ENCODE measurements at regions not wholly inside any gene's neighbourhood (a gene's known extent, or its start where the extent isn't known, plus 50 kb on each side); places are given as distances from the start of the nearest gene placed in this dataset.

DNA sequence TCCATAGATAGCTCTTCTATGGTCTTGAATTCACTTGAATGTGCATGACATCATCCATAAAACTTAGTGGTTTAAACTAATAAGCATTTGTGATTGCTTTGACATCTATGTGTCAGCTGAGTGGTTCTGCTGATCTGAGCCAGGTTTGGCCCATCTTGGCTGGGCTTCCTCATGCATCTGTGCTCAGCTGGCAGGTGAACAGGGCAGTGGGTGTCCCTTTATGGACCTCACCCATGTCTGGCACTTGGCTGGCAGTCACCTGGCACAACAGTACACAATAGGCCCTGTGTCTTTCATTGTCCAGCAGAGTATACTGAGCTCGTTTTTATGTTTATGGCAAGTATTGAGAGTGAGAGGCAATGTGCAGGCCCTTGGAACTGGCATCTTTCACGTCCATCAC, 73.7 kb upstream of the CNTN6 start:
- no peaks in the 10 kb centered on the region for H3K9me3 Mint-ChIP-seq (ENCODE audit: unreplicated experiment)
- TF ChIP-seq, protein P1, sequence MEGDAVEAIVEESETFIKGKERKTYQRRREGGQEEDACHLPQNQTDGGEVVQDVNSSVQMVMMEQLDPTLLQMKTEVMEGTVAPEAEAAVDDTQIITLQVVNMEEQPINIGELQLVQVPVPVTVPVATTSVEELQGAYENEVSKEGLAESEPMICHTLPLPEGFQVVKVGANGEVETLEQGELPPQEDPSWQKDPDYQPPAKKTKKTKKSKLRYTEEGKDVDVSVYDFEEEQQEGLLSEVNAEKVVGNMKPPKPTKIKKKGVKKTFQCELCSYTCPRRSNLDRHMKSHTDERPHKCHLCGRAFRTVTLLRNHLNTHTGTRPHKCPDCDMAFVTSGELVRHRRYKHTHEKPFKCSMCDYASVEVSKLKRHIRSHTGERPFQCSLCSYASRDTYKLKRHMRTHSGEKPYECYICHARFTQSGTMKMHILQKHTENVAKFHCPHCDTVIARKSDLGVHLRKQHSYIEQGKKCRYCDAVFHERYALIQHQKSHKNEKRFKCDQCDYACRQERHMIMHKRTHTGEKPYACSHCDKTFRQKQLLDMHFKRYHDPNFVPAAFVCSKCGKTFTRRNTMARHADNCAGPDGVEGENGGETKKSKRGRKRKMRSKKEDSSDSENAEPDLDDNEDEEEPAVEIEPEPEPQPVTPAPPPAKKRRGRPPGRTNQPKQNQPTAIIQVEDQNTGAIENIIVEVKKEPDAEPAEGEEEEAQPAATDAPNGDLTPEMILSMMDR (IDR thresholded peaks at IDR 0.05; ENCODE audit: partially characterized antibody, unreplicated experiment) = no peak
- H3K27me3 Mint-ChIP-seq (ENCODE audit: unreplicated experiment) = no peaks in the 10 kb centered on the region

DNA sequence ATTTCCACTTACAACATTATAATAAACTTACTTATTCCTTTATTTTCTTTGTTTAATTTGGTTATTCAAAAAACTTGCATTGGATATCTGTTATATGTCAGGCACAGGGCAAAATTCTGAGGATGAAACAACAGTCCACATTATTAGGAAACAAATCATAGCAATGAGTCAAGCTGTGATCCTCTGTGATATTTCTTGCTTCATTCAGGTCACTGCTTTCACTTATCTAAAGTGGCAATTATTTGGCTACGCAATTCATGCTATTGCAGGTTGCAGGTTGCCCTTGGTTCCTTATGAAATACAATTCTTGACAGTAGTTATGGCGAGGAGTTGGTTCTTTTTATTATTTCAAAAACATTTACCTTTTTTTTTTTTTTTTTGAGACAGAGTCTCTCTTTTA, 66.4 kb upstream of the CNTN6 start:
- no peaks in the 10 kb centered on the region for H3K9me3 Mint-ChIP-seq (ENCODE audit: unreplicated experiment)
- H3K27ac Mint-ChIP-seq (ENCODE audit: unreplicated experiment) = no peak overlapping the region
- H3K27me3 Mint-ChIP-seq (ENCODE audit: unreplicated experiment) = no peaks in the 10 kb centered on the region
- DNase-seq = no peak
- TF ChIP-seq, protein P1 (IDR thresholded peaks at IDR 0.05; ENCODE audit: partially characterized antibody, unreplicated experiment) = no peak
- H3K36me3 Mint-ChIP-seq (ENCODE audit: unreplicated experiment) = no peaks in the 10 kb centered on the region
- H3K4me1 Mint-ChIP-seq (ENCODE audit: low read depth, unreplicated experiment) = no peaks in the 10 kb centered on the region
- H3K4me3 Mint-ChIP-seq (ENCODE audit: unreplicated experiment) = no peak overlapping the region

More for the DNA sequence above, 73.7 kb upstream of the CNTN6 start:
- Mint-ChIP-seq H3K4me1 (ENCODE audit: low read depth, unreplicated experiment) (no peaks in the 10 kb centered on the region), H3K4me3 (ENCODE audit: unreplicated experiment) (no peak overlapping the region), H3K36me3 (ENCODE audit: unreplicated experiment) (no peaks in the 10 kb centered on the region), H3K27ac (ENCODE audit: unreplicated experiment) (no peak overlapping the region)
- DNase-seq = no peak

DNA sequence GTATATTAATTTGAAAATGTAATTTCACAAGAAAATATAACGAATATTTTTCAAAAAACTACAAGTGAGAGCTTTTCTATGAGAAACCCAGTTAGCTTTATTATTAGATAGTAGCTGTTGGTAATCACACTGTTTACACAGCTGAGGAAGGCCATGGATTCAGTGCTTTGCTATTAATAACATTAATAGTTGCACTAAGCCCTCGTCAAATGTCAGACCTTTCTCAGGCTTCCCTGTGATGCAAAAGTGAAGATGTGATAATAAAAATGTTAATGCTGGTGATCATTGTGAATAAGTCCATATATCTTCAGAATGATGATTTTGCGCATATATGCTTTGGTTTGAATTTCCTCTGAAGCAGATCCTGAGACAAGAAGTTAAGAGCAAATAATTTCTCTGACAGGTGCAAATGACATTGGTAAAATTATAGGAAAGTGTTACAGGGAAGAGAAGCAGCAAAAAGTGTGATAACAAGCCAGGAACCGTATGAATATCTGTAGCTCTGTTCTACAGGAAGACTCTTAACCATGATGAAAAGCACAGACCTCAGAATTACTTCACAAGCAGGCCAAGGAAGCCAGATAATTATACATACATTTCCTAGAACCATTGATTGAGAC, 56.5 kb upstream of the CNTN6 start:
- Mint-ChIP-seq H3K27ac (ENCODE audit: unreplicated experiment) (no peak overlapping the region), H3K4me1 (ENCODE audit: low read depth, unreplicated experiment) (no peaks in the 10 kb centered on the region), H3K27me3 (ENCODE audit: unreplicated experiment) (no peaks in the 10 kb centered on the region), H3K9me3 (ENCODE audit: unreplicated experiment) (peaks cover 7% of the 10 kb centered on the region), H3K4me3 (ENCODE audit: unreplicated experiment) (no peak overlapping the region), H3K36me3 (ENCODE audit: unreplicated experiment) (no peaks in the 10 kb centered on the region)
- no peak for DNase-seq
- TF ChIP-seq, protein P1 (IDR thresholded peaks at IDR 0.05; ENCODE audit: partially characterized antibody, unreplicated experiment) = no peak

DNA sequence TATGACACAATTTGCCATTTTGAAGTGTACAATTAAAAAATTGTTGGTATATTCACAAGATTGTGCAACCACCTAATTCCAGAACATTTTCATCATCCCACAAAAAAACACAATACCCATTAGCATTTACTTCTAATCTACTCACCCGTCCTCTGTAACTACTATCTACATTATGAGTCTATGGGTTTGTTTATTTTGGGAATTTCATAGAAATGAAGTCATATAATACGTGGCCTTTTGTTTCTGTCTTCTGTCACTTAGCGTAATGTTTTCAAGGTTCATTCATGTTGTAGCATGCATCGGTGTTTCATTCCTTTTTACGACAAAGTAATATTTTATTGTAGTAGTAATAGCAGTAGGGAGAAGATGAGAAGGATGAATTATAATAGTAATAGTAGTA, 55.2 kb upstream of the CNTN6 start:
- Mint-ChIP-seq H3K4me3 (ENCODE audit: unreplicated experiment) (no peak overlapping the region), H3K4me1 (ENCODE audit: low read depth, unreplicated experiment) (no peaks in the 10 kb centered on the region), H3K27ac (ENCODE audit: unreplicated experiment) (no peak overlapping the region), H3K9me3 (ENCODE audit: unreplicated experiment) (peaks cover 3% of the 10 kb centered on the region), H3K27me3 (ENCODE audit: unreplicated experiment) (no peaks in the 10 kb centered on the region), H3K36me3 (ENCODE audit: unreplicated experiment) (no peaks in the 10 kb centered on the region)
- TF ChIP-seq, protein P1 (IDR thresholded peaks at IDR 0.05; ENCODE audit: partially characterized antibody, unreplicated experiment) = no peak
- DNase-seq = no peak

Data from glutamatergic neuron (in vitro differentiated cells).